ENCODE measurements at regions not wholly inside any gene's neighbourhood (a gene's known extent, or its start where the extent isn't known, plus 50 kb on each side); places are given as distances from the start of the nearest gene placed in this dataset.
"Not testable (repeated sequence)": the region's sequence is repeated elsewhere in the genome, so short reads cannot be mapped to it uniquely, and the experiment has no call there.

- peak; percentile 8 for DNase-seq (ENCODE audit: low spot score)
These were observed 277.9 kb upstream of the IRAK1BP1 start for GRCh38 chr6:78589436-78589835.

GRCh38 chr6:78593898-78594667 lies 273.3 kb upstream of the IRAK1BP1 start:
- DNase-seq (ENCODE audit: low spot score), result no peak

- DNase-seq (ENCODE audit: low spot score), result no peak
These were observed 272.7 kb upstream of the IRAK1BP1 start for GRCh38 chr6:78594668-78595066.

GRCh38 chr6:78597966-78598365 lies 269.4 kb upstream of the IRAK1BP1 start:
- no peak for DNase-seq (ENCODE audit: low spot score)

- peak; percentile 72 for DNase-seq (ENCODE audit: low spot score)
These were observed 268.4 kb upstream of the IRAK1BP1 start for GRCh38 chr6:78598966-78599365.

GRCh38 chr6:78599526-78599925 lies 267.8 kb upstream of the IRAK1BP1 start:
- no peak for DNase-seq (ENCODE audit: low spot score)

GRCh38 chr6:78605909-78606446 lies 261.4 kb upstream of the IRAK1BP1 start:
- DNase-seq (ENCODE audit: low spot score), result peak; percentile 46

- DNase-seq (ENCODE audit: low spot score), result no peak
These were observed 260.2 kb upstream of the IRAK1BP1 start for GRCh38 chr6:78607189-78607588.

GRCh38 chr6:78611102-78611620 lies 256.2 kb upstream of the IRAK1BP1 start:
- DNase-seq (ENCODE audit: low spot score), result no peak

GRCh38 chr6:78611886-78612480 lies 255.4 kb upstream of the IRAK1BP1 start:
- DNase-seq (ENCODE audit: low spot score), result no peak

- DNase-seq (ENCODE audit: low spot score), result no peak
These were observed 252.4 kb upstream of the IRAK1BP1 start for GRCh38 chr6:78614961-78615360.

- DNase-seq (ENCODE audit: low spot score), result no peak
These were observed 251.9 kb upstream of the IRAK1BP1 start for GRCh38 chr6:78615430-78615904.

- DNase-seq (ENCODE audit: low spot score), result no peak
These were observed 248.4 kb upstream of the IRAK1BP1 start for GRCh38 chr6:78618970-78619369.

GRCh38 chr6:78623554-78623953 lies 243.8 kb upstream of the IRAK1BP1 start:
- no peak for DNase-seq (ENCODE audit: low spot score)

GRCh38 chr6:78629154-78629721 lies 238.1 kb upstream of the IRAK1BP1 start:
- peak; percentile 52 for DNase-seq (ENCODE audit: low spot score)

GRCh38 chr6:78629836-78630235 lies 237.5 kb upstream of the IRAK1BP1 start:
- no peak for DNase-seq (ENCODE audit: low spot score)

- DNase-seq (ENCODE audit: low spot score), result no peak
These were observed 235.4 kb upstream of the IRAK1BP1 start for GRCh38 chr6:78631976-78632375.

GRCh38 chr6:78639111-78640110 lies 227.9 kb upstream of the IRAK1BP1 start:
- DNase-seq (ENCODE audit: low spot score), result no peak

- DNase-seq (ENCODE audit: low spot score), result not testable (repeated sequence)
These were observed 223.4 kb upstream of the IRAK1BP1 start for GRCh38 chr6:78643976-78644375.

GRCh38 chr6:78646542-78647415 lies 220.6 kb upstream of the IRAK1BP1 start:
- DNase-seq (ENCODE audit: low spot score), result not testable (repeated sequence)

Measured in GM03348 (cell line).